Epithelial cell of prostate (primary cell): ENCODE measurements at regions not wholly inside any gene's neighbourhood (a gene's known extent, or its start where the extent isn't known, plus 50 kb on each side); places are given as distances from the start of the nearest gene placed in this dataset.
"Not testable (repeated sequence)": the region's sequence is repeated elsewhere in the genome, so short reads cannot be mapped to it uniquely, and the experiment has no call there.

Experiments
- DNase-seq: peaks from one replicate; pipeline ENCODE4 v3.0.0-alpha.2; 2011; ENCODE audit warnings: low read depth, low spot score
- H3K27ac ChIP-seq: fragments of 450-650 bp; 2 replicates; pipeline ENCODE4 v1.5.1; 2017; ENCODE audit warnings: mild to moderate bottlenecking

- DNase-seq = no peak
- no peak overlapping the region for H3K27ac ChIP-seq
Measured at GRCh38 chr4:149055624-149056023, 613.4 kb upstream of the NR3C2 start.

DNA sequence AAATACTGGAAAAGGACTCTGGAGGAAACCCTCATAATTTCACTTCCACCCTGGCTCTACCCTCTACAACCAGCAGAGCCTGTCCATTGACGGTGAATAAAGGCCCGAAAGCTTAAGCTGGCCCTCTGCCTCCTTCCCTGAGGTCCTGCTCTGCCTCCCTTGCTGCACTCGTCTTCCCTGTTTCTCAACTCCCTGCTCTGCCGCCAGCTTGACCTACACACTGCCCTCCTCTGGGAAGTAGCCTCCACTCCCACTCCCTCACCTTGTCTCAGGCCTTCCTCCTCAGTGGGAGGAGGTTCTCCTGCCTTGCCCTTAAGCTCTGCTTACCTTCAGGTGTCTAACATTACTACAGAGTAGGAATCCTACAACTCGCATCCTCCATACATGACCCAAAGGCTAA, 608.6 kb upstream of the NR3C2 start:
- DNase-seq = no peak
- no peak overlapping the region for H3K27ac ChIP-seq

DNA sequence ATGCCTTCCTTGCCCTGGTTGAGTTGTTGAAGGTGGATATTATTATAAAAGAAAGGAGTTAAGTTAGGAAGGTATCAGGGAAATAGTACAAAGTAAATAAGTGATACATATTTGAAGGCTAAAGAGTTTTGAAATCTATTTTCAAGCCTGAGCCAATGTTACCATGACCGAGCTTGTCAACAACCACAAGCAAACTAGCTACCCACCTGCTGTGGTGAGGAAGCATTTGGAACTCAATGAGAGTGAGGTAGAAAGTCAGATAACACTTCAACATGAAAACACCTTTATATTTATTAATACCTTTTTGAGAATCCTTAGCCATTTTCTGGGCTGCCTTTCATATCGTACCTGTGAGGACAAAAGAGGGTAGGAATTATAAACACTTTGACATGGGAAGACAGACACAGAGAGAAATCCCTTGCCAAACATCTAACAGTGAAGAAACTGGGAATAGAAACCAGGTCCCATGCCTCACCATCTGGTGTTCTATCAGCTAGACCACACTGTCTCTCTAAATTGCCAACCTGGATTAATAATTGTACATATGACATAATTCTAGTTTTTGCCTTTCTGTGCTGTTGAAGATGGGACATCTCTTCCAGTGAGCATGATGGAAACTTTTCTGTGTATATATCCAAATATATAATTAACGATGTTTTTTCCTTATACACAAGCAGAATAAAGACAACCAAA, 606.4 kb upstream of the NR3C2 start:
- H3K27ac ChIP-seq = no peak overlapping the region
- DNase-seq = no peak

DNA sequence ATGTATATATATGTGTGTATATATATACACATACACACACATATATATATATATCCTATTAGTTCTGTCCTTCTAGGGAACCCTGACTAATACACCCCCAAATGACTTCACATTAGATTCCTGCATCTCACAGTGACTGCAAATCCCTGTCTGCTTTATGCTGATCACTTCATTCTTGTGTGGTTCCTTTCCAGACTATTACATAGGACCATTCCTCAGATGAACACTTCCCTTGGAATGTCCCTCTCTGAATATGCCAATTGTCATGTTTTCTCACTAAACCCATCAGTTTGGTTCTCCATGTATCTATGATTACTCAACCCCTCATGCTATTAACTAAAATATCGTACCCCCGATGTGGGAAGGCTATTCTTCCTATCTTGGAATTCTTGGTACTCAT, 605.2 kb upstream of the NR3C2 start:
- no peak for DNase-seq
- H3K27ac ChIP-seq = no peak overlapping the region

DNA sequence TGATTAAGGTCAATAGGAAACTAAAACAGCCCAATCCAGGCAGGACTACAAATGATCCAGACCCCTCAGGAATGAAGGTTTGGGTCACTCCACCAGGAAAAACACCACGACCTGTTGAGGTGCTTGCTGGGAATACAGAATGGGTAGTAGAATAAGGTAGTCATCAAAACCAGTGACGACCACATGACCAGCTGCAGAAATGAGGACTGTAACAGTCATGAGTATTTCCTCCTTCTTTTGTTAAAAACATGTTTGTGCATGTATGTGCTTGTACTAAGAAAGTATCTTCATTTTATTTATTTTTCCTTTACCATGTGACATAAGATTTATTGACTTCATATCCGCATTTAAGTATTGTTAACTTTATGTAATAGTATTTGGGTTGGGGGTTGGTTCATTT, 603.5 kb upstream of the NR3C2 start:
- H3K27ac ChIP-seq = no peak overlapping the region
- DNase-seq = no peak

GRCh38 chr4:149039786-149040185, 597.6 kb upstream of the NR3C2 start:
- not testable (repeated sequence) for DNase-seq, H3K27ac ChIP-seq

DNA sequence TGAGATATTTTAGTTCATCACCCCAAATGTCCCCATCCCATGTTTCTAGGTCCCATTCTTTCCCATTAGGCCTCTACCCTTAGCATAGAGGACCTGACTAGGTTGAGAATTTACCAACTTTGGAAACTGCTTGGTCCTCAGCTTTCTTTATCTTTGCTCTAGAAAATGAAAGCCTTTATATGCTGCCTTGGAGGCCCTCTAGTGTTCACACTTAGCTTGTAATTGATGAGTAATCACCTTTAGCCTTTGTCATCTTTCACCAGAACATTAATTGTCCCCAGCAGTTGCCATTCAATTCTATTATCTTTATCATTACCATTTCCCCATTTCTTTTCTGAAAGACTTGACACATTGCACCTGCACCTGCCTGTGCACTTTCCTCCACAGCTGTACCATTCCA, 589.2 kb upstream of the NR3C2 start:
- H3K27ac ChIP-seq = no peak overlapping the region
- DNase-seq = no peak

DNA sequence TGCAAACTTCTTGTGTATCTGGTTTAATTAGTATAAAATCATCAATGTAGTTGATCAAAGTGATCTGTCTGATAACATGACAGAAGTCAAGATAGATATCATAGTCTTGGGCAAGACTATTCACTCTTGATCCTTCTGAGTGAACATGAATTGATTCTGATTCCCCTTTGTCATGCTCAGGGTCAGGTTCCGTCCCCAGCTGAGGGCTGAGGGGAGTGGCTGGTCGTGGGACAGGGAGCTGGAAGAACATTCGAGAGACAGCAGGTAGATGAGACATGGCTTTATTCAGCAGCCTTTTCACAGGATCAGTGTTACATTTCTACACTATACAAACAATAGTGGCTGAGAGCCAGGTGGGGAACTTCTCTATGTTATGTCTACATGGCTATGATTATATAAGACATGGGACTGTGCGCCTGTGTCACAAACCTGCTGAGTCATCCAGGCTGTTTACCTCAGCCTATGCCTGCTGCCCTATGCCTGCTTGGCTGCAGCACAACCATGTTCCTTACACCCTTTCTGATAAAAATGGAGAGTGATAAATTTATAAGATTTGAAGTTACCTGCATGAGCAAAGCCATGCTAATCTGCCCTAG, 586.9 kb upstream of the NR3C2 start:
- H3K27ac ChIP-seq = no peak overlapping the region
- DNase-seq = no peak

DNA sequence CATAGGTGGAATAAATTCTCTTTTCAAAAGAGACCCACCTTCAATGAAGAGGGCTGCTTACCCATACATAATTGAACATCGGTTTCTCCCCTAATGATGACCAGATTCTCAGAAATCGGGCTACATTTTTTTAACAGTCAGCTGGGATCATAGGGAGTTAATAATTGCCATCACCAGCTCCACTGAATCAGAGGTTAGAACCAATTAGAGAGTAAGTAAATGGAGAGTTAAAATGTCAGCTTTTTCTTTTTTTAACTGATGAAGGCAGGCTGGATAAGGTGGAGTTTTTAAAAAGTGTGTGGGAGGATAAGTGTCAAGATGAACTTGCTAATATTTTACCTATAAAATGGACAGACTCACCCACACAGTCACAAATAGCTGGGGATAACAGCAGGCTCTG, 584.5 kb upstream of the NR3C2 start:
- no peak for DNase-seq

DNA sequence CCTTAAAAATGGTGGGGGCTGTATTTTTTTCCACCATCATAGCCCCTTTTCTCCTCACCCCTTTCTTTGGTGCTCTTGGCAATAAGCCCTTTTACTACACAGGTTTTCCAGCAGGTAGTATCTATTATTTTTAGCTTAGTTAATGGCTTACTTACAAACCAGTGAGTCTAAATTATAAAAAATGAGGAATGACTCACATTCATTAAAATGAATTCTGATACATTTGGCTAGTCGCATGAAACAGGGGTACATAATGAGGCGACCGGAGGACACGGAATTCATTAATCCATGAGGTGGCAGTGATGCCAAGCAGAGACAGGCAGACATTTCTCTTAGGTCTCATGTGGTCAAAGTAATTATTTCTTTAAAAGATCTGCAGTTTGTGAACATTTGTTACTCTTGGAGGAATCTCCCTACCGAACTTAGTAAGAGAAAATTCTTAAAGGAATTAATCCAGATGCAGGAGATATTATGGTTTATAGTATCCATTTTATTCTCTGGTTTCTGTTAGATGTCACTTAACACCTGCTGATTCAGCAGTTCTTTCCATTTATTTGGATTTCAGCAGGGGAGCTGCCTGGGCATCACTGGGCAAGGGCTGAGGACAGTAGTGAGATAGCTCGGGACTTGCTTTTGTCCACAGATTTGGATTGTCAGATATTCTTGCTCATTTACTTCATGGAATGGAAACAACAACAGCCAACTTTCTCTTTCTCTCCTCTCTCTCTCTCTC, 575.0 kb upstream of the NR3C2 start:
- DNase-seq = no peak
- H3K27ac ChIP-seq = no peak overlapping the region

More for the DNA sequence above, 584.5 kb upstream of the NR3C2 start:
- H3K27ac ChIP-seq = no peak overlapping the region

GRCh38 chr4:149009223-149009622, 567.0 kb upstream of the NR3C2 start:
- no peak for DNase-seq
- no peak overlapping the region for H3K27ac ChIP-seq

- no peak overlapping the region for H3K27ac ChIP-seq
- DNase-seq = no peak
Measured at GRCh38 chr4:149008415-149009025, 566.3 kb upstream of the NR3C2 start.

DNA sequence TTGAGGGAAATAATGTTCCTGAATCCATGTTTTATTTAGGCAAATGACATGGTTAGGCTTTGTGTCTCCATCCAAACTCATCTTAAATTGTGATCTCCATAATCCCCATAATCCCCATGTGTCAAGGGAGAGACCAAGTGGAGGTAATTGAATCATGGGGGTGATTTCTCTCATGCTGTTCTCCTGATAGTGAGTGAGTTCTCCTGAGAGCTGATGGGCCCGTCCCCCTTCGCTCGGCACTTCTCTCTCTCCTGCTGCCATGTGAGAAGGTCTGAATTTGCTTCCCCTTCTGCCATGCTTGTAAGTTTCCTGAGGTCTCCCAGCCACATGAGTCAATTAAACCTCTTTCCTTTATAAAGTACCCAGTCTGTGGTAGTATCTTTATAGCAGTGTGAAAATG, 563.0 kb upstream of the NR3C2 start:
- no peak overlapping the region for H3K27ac ChIP-seq
- DNase-seq = no peak

DNA sequence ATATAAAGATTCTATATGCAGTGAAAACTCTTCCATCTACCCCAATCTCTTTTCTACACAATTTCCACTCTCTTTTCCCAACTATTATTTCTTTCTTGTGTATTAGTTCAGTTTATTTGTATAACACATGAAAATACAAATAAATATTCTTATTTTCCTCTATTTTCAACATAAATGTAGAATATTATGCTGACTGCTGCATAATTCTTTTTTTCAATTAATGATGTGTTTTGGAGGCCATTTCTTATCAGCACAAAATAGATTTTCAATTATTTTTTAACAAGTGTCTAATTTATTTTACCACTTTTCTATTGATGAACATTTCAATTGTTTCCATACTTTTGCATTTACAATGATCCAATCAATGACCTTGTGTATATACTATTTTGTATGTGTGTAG, 557.7 kb upstream of the NR3C2 start:
- no peak for DNase-seq
- no peak overlapping the region for H3K27ac ChIP-seq

DNA sequence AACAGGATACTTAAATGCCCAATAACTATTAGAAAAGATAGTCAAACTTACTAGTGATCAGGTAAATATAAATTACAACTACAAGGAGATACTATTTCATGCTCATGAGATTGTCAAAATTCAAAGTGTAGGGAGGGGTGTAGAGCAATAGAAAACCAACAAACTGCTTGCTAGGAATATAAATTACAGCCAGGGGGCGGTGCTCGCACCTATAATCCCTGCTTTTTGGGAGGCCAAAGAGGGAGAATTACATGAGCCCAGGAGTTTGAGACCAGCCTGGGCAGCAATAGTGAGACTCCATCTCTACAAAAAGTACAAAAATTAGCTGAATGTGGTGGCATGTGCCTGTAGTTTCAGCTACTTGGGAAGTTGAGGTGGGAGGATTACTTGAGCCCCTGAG, 556.5 kb upstream of the NR3C2 start:
- H3K27ac ChIP-seq = no peak overlapping the region
- no peak for DNase-seq

DNA sequence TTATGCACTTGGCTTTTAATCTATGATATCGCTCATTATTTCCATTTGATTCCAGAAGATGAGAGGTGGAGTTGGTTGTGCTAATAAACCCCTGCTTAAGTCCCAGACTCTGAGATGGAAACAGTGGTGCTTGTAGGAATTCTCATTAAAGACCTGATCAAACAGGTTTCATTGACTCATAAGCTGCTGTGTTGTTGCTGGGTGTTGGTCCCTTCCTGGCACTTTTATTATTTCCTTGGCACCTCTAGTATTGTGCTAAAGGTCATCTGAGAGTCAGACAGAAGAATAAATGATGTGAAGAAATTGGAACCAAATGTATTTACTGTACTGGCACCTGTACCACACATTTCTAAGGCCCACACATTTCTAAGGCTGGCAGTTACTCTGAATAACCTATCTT, 544.7 kb upstream of the NR3C2 start:
- peak overlapping the region; percentile 36 for H3K27ac ChIP-seq
- DNase-seq = peak; percentile 68

DNA sequence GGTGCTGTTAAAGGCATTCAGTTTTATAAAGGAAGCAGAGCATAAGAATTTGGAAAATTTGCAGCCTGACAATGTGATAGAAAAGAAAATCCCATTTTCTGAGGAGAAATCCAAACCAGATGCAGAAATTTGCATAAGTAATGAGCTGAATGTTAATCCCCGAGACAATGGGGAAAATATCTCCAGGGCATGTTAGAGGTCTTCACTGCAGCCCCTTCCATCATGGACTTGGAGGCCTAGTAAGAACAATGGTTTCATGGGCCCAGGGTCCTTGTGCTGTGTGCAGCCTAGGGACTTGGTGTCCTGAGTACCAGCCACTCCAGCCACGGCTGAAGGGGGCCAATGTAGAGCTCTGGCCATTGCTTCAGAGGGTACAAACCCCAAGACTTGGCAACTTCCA, 542.7 kb upstream of the NR3C2 start:
- no peak overlapping the region for H3K27ac ChIP-seq
- DNase-seq = no peak

DNA sequence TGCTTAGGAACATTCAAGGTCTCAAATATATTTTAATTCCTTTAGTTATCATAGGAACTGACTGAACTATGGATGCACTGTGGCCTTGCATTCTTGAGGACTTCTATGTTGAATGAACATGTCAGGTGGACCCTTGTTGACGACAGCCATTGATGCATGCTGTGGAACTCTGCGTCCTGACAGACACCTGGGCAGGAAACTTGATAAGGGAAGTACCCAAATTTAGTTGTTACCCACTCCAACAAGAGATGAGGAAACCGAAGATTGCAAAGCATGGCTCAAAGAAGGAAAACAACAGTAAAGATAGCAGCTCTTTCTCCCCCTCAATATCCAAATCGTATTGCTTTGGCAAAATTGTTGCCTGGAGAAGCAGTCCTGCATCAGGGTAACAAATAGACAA, 540.0 kb upstream of the NR3C2 start:
- no peak for DNase-seq
- H3K27ac ChIP-seq = no peak overlapping the region

DNA sequence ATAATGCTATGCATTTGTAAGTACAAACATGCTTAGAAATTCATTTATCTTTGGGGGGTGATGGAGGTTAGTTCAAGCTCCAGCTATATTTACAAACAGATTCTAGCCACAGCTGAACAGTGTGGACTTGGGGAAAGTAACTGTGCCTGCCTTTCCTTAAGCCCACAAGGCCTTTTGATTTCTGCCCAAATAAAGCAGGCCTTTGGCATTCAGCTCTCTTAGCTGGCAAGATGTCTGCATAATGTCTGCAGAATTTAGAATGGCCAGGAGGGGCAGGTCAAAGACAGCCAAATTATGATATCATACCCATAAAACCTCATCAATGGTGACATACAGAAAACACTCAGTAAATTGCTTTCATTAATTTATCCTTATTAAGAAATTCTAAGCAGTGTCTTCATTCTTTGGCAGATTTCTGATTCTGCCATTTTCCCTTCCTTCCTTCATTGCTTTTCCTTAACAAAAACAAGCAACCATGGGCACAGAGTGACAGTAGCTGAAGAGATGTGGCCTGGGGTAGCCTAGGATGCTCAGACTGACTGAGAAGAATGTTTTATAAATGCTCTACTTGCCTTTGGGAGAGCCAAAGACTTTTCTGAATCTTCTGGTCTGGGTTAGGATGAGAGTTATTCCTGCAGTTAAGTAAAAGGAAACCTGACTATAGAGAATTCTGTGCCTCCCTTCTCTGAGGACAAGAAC, 538.7 kb upstream of the NR3C2 start:
- no peak for DNase-seq
- H3K27ac ChIP-seq = no peak overlapping the region

DNA sequence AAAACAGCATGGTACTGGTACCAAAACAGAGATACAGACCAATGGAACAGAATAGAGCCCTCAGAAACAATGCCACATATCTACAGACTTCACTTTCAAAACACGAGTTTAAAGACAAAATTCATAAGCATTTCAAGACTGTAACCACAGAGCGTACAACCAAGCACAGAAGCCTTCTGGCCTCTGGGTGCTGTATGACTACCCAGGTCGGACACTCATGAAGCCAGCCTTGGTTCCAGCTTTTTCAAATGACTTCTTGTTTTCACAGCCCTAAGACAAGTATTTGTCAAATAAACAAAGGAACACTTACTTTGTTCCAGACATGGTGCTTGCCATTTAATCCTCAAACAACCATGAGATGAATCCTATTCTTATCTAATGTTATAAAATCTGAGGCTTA, 536.1 kb upstream of the NR3C2 start:
- DNase-seq = no peak
- H3K27ac ChIP-seq = no peak overlapping the region

DNA sequence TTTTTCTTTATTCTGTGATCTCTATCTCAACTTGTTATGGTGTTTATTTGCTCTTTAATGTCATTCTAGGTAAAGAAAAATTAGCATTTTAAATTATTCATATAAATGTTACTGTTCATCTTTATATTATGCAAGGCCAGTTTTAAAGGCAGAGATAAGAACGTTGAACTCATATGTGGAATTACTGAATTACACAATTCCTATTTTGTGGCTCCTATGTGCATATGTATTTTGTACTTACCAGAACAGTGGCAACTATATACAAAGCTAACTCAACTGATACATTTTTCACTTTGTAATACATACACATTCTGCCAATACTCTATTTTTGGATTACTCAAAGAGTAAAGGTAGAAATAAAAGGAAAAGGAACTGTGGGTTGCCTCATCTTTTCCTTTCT, 533.2 kb upstream of the NR3C2 start:
- H3K27ac ChIP-seq = no peak overlapping the region
- DNase-seq = no peak
